ENCODE measurements at regions not wholly inside any gene's neighbourhood (a gene's known extent, or its start where the extent isn't known, plus 50 kb on each side); places are given as distances from the start of the nearest gene placed in this dataset.

DNA sequence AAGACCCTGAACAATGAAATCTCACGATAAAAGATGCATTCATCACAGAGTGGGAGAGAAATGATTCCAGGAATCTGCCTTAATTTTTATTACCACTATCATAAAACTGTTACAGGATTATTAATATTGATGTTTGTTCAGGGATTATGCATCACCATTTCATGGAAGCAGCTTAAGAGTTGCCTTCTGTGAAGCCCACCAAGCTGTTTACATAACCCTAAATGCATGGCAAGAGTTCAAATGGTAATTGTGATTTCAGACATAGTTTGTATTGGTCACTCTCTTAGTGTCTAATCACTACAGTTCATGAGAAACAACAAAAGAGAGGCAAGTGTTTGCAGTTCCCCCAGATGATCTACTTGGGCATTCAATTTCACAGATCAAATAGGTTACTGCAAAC is 527.7 kb downstream of the RPS29 start:
- TF ChIP-seq, protein P1, sequence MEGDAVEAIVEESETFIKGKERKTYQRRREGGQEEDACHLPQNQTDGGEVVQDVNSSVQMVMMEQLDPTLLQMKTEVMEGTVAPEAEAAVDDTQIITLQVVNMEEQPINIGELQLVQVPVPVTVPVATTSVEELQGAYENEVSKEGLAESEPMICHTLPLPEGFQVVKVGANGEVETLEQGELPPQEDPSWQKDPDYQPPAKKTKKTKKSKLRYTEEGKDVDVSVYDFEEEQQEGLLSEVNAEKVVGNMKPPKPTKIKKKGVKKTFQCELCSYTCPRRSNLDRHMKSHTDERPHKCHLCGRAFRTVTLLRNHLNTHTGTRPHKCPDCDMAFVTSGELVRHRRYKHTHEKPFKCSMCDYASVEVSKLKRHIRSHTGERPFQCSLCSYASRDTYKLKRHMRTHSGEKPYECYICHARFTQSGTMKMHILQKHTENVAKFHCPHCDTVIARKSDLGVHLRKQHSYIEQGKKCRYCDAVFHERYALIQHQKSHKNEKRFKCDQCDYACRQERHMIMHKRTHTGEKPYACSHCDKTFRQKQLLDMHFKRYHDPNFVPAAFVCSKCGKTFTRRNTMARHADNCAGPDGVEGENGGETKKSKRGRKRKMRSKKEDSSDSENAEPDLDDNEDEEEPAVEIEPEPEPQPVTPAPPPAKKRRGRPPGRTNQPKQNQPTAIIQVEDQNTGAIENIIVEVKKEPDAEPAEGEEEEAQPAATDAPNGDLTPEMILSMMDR (IDR thresholded peaks at IDR 0.05) = no peak
- TF ChIP-seq ZFX (IDR thresholded peaks at IDR 0.05; ENCODE audit: borderline replicate concordance) = no peak

All from 22Rv1 (cell line).